ENCODE measurements at regions not wholly inside any gene's neighbourhood (a gene's known extent, or its start where the extent isn't known, plus 50 kb on each side); places are given as distances from the start of the nearest gene placed in this dataset.

DNA sequence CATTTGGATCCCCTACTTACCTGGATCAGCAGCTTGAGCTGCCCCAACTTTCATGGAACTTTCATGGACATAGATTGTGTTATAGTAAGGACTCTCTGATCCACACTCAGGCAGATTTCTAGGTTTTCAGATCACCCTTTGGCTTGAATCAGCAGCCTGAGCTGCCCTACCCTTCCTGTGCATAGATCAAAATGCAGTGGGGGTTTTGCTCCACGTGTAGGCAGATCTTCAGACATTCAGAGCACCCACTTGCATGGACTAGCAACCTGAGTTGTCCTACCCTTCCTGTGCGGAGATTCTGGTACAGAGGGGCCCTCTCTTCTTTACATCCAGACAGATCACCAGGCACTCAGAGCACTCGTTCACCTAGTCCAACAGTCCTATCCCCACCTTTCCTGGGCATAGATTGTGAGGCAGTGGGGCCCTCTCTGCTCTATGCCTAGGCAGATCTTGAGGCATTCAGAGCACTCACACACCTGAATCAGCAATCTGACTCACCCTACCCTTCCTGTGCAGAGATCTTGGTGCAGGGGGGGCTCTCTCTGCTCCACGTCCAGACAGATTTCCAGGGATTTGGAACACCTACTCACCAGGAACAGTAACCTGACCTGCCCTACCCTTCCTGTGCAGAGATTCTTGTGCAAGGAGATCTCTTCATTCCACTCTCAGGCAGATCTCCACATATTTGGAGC, 705.2 kb upstream of the NRSN1 start:
- no peak for DNase-seq (ENCODE audit: low spot score)

DNA sequence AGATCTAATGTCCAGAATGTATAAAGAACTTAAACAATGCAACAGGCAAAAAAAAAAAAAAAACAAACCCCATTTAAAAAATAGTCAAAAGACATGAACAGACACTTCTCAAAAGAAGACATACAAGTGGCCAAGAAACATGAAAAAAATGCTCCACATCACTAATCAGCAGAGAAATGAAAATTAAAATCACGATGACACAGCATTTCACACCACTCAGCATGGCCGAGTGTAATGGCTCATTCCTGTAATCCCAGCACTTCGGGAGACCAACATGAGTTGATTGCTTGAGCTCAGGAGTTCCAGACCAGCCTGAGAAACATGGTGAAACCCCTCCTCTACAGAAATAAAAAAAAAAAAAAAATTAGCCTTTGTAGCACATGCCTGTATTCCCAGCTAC, 701.4 kb upstream of the NRSN1 start:
- no peak for DNase-seq (ENCODE audit: low spot score)

DNA sequence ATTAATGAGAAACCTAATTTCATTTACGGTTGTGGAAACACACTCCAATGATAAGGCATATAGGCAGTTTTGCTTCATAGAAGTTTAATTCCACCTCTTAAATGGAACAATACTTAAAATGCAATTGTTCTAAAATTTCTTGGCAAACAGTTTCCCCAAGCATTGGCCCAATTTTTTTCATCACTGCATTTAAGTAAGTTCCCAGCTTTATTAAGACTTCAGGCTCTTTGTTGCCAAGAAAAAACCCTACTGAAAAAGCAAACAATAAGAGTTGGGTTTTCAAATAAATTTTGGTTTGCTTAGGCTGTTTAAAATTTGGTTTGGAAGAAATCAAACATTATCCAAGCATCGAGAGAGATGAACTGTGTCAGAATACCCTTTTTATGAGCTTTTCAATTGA, 690.9 kb upstream of the NRSN1 start:
- no peak for DNase-seq (ENCODE audit: low spot score)

DNA sequence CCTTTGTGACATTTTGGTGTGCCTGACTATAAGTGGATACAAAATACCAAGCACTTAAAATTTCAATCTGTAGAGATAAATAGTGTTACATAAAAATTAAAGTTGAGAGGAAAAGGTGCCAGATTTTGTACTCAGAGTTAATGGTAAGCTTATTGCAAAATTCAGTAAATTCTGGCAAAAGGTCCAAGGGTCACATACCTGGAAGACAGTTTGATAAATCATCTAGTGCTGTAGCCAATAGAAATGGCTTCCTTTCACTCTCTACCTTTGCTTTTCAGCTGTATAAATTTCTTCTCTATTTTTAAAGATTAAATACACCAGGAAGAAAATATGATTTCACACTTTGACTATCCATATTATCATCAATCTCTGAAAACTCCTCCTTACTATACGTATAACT, 690.2 kb upstream of the NRSN1 start:
- no peak for DNase-seq (ENCODE audit: low spot score)

DNA sequence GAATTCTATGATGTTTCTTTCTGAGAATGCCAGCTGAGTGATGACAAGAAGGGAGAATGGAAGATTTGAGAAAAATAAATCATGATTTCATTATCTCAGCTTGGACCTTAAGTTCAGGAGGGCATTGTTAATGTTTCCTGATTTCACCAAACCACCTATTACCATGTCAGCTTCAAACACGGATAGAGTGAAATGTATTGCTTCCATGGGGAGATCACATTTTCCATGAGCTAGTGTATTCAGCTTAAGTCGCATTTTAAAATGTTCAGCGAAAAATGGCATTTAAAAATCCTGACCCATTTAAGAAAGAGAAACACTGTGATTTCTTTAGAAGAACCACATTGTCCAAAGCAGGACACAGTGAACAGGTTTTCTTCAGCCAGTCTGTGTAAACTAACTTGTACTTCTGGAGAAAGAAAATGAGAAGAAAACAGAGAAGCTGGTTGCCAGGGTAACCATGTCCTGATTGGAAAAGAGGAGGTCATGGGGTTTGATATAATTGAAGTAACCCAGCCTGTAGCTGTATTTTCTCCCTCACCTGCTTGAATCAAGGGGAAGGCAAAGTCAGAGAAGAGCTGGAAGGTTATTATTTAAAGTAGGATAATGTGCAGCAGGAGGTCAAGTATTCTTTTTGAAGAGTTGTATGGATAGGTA, 684.1 kb upstream of the NRSN1 start:
- no peak for DNase-seq (ENCODE audit: low spot score)

DNA sequence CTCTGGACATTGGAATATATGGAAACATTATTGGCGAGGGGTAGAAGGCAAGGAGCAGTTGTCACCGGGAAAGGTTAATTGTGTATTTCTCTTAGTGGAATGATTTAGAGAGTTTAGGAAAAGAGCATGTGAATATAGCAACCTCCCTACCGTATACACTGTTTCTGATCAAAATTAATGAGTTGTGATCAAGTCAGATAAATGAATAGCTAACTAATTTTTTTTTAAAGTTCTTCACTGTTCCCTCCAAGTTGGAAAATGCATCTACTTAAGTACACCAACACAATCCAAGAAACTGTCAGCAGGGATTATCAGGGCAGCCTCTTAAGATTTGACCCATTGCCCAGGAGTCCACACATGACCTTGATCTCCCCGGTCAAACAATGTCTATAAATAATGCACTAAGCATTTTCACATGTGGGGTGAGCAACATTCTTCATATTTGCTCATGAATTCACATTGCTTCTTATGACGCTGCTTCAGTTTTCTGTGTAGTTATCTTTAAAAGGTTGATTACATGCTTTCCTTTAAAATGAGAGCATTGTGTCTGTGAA, 680.8 kb upstream of the NRSN1 start:
- no peak for DNase-seq (ENCODE audit: low spot score)

DNA sequence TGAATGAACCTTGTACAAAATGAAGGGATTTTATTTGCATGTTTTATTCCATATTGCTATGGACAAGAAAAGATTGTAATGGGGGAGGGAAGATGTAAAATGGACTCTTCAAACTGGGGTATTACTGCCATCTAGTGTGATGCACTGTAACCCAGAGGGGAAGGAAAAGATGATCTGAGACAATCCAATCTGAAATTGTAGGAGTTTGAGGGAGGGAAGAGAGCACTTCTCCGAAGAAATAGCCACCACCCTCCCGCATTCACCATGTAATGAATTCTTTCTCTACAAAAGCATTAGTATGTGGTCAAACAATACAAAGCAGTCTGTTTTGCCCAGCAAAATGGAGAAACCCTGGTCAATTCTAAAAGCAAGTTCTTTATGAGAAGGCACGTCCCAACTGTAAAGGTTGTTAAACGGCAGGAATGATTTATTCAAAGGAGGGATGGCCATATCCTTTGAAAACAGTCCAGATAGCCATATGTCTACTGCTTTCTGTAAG, 679.5 kb upstream of the NRSN1 start:
- DNase-seq (ENCODE audit: low spot score) = peak; percentile 17

DNA sequence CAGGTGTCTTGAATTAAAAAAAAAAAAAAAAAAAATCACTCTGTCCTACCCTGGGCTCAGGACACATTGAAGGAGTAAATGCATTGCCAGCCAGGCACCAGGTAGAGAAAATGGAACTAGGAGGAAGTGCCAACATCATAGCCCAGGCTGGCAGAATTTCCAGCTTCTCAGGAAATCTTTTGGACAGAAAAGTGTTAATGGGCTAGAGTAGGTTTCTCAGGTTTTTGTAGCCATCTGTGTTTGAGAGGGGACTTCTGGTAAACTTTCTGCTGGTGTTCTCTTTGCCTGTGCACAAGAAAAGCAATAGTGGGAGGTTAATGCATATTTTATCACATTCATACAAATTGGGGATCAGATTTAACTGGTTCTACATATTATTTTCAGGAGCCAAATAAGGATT, 678.3 kb upstream of the NRSN1 start:
- no peak for DNase-seq (ENCODE audit: low spot score)

DNA sequence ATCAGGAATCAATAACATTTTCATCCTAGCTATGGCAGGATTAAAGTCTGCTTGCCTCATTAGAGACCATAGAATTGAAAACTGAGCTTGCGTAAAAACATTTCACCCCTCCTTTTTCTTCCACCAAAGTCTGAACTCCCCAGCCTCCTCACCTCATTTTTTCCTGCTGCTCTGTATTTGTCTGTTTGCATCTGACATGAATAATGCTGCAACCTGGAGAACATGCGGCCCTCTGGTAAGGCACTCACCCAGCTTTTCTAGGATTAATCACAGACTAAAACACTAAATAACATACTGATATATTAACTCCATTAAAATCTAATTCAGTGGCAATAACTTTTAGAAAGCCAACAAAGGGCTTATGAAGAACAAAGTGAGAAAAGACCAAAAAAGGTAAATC, 677.7 kb upstream of the NRSN1 start:
- no peak for DNase-seq (ENCODE audit: low spot score)

DNA sequence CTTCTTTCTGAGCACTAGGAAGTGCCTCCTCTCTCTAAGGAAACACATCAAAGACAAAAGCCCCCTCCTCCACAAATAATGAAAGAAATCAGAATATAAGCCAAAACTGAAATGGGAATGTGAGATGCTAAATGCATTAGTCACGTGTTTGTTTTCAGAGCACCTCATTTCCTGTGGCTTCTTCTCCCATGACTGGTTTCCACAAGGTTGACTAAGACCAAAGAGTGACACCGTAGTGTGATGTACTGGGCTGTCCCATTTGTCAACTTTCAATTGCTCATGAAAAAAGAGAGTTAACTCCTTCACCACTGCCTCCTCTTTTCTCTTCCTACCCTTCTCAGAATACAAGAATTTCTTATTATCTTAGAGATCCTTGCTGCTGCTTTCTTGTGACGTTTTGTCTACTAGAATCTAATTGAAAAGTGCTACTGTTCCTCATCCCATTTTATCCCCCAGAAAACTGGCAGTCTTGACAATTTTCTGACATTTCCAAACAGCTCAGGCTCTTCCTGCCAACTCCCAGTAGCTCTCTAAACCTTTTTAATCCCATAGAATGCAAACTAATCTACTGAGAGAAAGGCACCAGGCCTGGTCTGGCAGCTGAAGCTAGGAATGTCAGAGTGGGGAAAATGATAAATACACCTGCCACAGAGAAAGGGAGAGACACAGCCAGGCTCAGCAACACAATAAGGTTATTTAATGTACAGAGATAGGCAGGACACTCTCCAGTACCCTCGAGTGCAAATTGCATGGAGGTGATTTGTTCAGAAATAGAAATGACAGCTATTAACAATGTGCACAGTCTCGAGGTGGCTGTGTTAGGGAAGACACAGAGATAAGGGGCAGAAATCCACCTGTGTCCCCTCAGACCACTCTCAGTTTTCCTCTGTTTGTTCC, 671.7 kb upstream of the NRSN1 start:
- no peak for DNase-seq (ENCODE audit: low spot score)

DNA sequence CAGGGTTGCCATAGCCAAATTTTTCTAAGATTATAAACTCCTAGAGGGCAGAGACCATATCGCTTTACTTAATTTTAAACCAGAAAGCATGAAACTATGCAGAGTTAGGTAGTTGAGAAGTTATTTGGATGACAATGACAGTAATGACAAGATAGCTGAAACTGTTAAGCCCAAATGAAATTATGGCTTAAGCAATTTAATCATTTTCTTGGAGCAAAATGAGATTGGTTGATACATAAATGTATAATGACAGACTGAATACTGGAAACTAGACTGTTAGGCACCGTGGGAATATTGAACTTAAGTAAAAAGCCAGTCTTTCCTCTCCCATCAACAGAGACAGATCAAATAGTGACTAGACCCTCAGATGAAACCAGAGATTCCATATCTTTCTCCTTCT, 670.3 kb upstream of the NRSN1 start:
- DNase-seq (ENCODE audit: low spot score) = no peak

DNA sequence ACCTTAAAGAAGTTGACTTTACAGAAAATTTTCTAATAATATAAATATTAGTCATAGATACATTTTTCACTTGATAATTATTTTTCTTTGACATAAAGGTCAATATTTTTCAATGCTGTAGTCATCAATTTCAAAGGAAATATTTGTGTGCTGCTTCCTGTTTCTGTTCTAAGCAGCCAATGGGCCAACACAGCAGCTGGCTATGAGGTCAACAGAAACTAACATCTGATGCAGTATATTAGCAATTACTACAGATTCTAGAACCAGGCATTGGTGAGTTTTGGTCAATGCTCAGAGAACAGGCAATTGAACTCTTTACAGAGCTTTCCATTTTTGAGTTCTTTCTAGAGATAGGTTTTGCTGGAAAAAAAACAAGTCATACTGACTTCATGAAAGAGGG, 669.6 kb upstream of the NRSN1 start:
- DNase-seq (ENCODE audit: low spot score) = no peak

DNA sequence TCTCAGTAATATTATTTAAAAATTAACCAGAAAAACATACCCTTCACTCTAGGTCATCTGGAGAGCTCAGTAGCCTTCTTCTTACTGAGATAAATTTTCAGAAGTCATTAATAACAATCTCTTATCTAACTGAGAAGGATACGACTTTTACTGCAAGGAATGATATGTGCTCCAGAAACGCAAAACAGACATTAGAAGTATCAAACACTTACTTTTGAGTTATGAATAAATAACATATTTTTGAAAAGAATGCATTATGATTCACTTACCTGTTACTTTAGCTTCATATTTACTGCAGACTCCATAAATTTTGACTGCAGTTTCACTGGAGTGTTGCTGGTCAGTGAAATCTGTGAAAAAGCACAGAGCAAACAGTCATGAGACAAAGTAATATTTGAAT, 668.7 kb upstream of the NRSN1 start:
- no peak for DNase-seq (ENCODE audit: low spot score)

DNA sequence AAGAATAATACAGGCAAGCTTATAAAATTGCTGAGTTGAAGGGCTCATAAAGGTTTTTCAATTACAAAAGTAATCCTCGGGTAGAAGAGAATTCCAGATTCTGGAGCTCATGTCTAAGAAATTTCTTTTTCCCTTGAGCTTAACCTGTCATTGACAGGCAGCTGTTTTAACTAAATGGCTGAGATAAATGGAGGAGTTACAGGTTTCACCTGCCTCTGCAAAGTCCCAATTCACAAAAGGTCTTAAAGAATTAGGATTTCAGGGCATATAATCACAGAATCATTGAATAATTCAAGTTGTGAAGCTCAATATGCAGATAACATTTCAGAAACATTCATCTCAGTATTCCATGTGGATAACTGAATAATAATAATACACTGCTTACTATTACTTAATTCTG, 660.1 kb upstream of the NRSN1 start:
- no peak for DNase-seq (ENCODE audit: low spot score)

DNA sequence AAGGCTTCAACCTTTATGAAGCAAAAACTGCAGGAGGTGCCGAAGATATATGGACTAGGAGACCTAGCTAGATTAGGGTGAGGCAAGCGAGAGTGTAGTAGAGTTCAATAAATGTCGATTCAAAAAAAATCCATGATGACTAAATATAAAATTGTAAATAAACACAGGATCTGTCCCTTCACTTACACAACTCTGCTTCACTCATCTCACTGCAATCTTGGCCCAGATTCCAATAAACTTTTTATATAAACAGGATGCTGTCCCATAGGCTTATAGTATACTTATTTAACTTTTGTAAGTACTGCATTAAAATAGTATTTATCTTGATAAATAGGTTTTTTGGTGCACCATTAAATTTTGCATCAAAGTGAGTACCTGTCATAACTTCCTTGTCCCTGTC, 648.4 kb upstream of the NRSN1 start:
- no peak for DNase-seq (ENCODE audit: low spot score)

DNA sequence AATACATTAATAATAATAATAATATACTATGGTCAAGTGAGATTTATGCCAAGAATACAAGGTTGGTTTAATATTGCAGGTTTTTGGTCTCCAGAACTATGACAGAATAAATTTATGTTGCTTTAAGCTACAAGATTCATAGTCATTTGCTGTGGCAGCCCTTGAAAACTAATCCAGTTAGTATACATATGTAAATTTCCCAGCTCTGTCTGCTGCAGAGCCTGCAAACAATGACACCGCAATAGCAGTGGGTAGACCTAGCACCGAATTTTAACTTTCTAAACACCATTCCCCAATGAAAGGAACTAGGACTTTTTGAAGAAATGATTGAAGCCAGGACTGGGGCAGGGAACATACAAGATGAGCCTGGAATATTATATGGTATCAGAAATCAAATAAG, 647.7 kb upstream of the NRSN1 start:
- DNase-seq (ENCODE audit: low spot score) = no peak

DNA sequence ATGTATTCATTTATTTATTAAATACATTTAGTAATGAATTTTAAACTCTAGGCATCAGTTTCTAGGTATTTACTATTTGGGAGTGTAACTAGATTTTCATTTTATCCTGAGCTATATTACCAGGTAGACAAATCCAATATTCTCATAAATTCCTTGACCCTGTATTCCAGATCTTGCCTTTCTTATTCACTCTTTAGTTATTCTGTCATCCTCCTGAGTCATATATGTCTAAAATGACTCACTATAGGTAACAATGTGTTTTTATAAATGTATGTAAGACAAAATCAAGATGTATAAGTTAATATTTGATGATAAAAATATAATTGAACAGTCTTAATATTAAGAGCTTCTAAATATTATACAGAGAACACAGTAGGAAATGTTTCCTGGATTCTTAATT, 642.1 kb upstream of the NRSN1 start:
- DNase-seq (ENCODE audit: low spot score) = no peak

DNA sequence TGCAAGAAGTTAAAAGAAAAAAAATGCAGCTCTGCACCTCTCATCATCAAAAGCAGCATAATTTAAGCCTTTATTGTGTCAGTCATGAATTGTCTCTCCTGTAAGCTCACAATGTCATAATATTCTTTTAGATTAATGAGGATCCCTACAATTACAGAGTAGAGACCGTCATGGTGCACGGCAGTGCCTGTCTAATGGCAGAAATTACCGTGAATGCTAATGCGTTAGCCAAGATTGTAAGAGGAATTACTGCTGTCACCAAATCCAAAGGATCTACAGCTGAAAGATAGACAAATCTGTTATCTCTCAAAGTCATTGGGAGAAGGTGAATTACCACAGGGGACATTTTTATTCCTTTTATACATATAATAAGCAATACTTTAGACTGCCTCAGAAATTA, 631.6 kb upstream of the NRSN1 start:
- no peak for DNase-seq (ENCODE audit: low spot score)

DNA sequence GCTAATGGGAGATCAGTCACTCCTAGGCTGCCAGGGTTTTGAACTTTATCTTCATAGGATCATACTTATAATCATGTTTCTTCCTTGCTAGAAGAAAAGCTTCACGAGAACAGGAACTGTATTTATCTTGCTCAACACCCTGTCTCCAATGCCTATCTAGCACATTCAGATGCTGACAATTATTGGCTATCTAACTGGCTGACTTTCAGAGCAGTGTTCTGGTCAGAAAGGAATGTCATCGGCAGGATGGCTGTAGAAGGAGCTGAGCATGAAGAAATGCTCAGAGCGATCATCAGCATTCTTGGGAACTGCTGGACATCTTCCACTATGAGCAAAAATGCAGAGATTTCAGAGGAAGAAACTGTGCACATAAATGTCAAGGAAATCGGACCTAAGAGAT, 628.0 kb upstream of the NRSN1 start:
- no peak for DNase-seq (ENCODE audit: low spot score)

DNA sequence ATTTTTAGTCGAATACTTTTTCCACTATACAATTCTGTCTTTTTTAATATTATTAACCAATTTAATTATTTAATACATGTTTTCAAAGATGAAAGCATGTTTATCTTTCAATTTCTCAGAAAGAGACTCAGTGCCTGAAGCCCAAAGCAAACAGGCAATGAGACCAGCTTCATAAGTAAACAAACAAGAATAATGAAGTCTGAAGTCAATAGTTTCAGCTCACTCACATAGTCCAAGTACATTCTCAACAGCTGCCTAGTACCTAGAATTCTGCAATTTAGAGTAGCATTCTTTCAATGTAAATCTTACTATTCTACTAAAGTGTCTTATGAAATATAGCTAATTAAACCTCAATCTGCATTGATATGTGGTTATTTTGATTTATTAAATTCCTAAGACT, 626.5 kb upstream of the NRSN1 start:
- no peak for DNase-seq (ENCODE audit: low spot score)

DNA sequence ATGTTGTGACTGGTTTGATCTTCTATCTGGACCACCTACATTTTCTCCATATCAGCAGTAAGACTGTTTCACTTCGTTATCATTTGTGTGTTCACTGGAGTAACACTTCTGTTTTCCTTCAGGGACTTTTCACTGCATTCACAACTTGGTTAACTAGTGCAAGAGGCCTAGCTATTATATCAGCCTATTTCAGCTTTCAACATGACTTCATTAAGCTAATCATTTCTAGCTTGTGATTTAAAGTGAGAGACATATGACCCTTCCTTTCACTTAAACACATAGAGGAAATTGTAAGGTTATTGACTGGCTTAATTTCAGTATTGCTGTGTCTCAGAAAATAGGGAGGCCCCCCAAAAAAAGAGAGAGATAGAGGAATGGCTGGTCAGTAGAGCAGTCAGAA, 622.8 kb upstream of the NRSN1 start:
- DNase-seq (ENCODE audit: low spot score) = no peak

DNA sequence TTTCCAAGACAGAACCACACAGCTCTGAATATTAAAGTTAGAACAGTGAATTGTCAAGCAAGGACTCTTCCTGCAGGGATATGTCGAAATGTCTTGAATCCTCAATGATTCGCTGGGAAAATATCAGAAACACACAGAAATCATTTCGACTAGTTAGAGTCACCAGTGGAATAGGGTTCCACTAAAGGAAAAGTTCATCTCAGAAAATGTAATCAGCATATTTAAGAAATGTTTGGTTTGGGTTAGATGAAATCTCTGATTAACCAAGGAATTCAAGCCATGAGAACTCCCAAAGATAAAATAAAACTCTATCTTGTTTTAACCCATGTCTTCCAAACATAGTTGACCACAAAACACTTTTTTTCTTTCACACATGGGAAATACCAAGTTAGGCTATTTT, 621.0 kb upstream of the NRSN1 start:
- no peak for DNase-seq (ENCODE audit: low spot score)
